ENCODE measurements at regions not wholly inside any gene's neighbourhood (a gene's known extent, or its start where the extent isn't known, plus 50 kb on each side); places are given as distances from the start of the nearest gene placed in this dataset.
A peak's percentile ranks its signal among the peaks of the same experiment; 100 is the strongest.
"Not testable (repeated sequence)": the region's sequence is repeated elsewhere in the genome, so short reads cannot be mapped to it uniquely, and the experiment has no call there.

DNA sequence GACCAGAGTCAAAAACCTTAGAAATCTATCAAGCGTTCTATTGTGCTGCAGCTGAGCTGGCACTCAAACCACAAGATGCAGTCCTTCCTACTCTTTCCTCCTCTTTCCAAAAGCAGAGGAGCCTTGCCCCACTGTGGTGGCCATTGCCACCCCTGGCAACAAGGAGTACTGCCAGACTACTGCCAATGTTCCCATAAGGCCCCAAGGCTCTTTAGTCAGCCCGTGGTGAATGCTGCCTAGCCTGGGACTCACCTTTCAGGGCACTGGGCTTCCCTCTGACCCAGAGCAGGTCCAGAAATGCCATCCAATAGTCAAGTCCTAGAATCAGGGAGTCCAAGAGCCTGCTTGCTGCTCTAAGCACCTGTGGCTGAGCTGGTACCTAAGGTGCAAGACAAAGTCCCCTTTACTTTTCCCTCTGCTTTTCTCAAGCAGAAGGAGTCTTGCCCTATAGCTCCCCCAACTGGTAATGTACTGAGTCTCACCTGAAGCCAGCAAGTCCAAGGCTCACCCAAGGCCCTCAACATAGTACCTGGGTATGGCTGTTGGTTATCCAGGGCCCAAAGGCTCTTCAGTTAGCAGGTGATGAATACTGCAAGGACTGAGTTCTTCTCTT lies 219.4 kb downstream of the ATPSCKMT start:
- ATAC-seq (ENCODE audit: low FRiP score), result no peak
- TF ChIP-seq, protein P1, sequence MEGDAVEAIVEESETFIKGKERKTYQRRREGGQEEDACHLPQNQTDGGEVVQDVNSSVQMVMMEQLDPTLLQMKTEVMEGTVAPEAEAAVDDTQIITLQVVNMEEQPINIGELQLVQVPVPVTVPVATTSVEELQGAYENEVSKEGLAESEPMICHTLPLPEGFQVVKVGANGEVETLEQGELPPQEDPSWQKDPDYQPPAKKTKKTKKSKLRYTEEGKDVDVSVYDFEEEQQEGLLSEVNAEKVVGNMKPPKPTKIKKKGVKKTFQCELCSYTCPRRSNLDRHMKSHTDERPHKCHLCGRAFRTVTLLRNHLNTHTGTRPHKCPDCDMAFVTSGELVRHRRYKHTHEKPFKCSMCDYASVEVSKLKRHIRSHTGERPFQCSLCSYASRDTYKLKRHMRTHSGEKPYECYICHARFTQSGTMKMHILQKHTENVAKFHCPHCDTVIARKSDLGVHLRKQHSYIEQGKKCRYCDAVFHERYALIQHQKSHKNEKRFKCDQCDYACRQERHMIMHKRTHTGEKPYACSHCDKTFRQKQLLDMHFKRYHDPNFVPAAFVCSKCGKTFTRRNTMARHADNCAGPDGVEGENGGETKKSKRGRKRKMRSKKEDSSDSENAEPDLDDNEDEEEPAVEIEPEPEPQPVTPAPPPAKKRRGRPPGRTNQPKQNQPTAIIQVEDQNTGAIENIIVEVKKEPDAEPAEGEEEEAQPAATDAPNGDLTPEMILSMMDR (IDR thresholded peaks at IDR 0.05), result no peak
- DNase-seq (ENCODE audit: low spot score), result no peak

DNA sequence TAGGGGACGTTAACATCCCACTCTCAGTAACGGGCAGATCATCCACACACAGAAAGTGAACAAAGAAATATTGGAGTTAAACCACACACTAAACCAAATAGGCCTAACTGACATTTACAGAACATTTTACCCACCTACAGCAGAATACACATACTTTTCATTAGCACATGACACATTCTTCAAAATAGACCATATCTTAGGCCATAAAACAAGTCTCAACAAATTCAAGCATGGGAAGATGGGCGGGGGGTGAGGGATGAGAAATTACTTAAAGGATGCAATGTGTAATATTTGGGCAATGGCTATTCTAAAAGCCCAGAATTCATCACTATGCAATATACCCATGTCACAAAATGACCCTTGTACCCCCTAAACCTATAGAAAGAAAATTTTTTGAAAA lies 226.2 kb downstream of the ATPSCKMT start:
- no peak for ATAC-seq (ENCODE audit: low FRiP score)
- TF ChIP-seq, protein P1 (IDR thresholded peaks at IDR 0.05), result no peak
- DNase-seq (ENCODE audit: low spot score), result no peak

DNA sequence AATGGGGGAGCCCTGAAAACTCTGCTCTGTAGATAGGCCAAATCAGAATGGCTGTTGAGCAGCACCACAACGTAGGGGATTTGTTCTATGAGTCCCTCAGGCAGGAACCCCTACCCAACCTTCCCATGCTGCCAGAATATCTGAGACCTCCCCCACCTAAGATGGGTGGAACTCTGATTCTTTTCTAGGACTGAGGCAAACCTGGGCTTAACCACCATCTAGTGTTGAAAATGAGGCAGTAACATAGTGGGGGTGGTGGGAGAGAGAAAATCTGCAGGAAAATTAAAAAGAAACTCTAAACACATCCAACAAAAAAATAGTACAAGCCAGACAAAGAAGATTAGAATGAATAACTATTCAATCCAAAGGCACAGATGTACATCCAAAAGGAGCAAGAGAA lies 228.4 kb downstream of the ATPSCKMT start:
- TF ChIP-seq, protein P1 (IDR thresholded peaks at IDR 0.05), result no peak
- DNase-seq (ENCODE audit: low spot score) (no peak), ATAC-seq (ENCODE audit: low FRiP score) (no peak)

DNA sequence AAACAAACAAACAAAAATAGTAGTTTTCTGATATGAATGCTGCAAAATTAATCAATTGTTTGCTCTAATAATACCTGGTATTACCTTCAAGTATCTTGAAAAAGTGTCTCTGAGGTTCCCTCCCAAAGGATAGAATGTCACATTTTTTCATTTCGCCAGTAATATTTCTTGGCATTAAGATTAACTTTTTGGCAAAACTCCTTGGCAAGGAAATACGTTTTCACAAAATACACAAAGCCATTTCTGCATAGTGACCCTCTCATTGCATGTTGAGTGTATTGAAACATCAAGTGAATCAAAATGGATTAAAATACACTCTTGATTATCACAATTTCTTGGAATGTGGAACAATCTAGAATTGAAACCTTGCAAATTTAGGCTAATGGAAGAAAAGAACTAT lies 230.5 kb downstream of the ATPSCKMT start:
- DNase-seq (ENCODE audit: low spot score), result no peak
- TF ChIP-seq, protein P1 (IDR thresholded peaks at IDR 0.05), result no peak
- no peak for ATAC-seq (ENCODE audit: low FRiP score)

DNA sequence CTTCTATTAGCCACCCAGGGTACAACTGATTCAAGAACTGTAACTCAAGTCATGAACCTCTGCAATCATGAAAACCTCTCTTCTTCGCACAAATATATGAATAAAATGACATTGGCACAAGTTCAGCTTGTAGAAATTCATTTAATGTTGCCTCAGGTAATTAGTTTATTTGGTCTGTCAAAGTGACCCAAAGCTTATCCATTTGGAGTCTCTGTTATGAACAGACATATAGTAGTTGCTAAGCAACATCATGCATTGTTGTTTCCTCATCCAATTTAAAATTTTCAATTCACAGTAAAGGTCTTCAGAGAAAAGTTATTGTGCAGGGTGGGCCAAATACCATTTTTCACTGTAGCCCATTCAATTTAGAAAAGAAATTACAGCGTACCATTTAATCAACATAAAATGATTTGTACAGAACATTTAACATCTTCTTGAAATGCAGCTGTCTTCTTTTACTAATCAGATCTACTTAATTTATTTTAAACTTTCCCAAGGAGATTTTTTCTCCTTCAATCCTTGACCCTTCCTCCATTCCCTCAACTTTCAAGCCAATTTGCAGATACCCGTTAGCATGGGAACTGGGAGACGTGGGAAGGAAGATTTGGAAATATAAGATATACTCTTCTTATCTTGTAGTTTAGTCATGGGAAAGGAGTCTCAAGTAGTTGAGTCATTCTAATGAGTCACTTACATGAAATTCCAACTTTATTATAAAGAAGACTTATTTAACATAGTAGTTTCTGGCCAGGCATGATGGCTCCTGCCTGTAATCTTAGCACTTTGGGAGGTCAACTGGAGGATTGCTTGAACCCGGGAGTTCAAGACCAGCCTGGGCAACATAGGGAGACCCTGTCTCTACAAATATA lies 231.3 kb downstream of the ATPSCKMT start:
- TF ChIP-seq, protein P1 (IDR thresholded peaks at IDR 0.05), result no peak
- ATAC-seq (ENCODE audit: low FRiP score) (peak; percentile 94), DNase-seq (ENCODE audit: low spot score) (no peak)

DNA sequence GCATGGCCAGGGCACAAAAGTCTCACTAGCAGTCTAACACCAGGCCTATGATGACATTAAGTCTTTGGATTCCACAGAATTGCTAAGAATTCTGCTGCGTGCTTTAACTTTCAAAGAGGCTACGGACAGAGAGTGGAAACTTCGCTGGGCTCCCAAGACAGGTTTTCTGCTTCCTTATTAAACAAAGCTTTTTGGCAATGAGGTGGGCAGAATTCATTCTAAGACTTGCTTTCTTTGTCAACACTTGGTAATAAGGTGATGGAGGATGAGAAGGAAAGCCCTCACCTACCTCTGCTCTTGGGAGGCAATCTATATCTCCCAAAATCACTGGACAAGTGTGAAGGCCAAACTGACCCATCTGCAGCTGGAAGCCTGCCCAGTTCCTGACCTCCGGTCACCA lies 231.9 kb downstream of the ATPSCKMT start:
- no peak for ATAC-seq (ENCODE audit: low FRiP score)
- no peak for DNase-seq (ENCODE audit: low spot score)
- TF ChIP-seq, protein P1 (IDR thresholded peaks at IDR 0.05), result no peak

DNA sequence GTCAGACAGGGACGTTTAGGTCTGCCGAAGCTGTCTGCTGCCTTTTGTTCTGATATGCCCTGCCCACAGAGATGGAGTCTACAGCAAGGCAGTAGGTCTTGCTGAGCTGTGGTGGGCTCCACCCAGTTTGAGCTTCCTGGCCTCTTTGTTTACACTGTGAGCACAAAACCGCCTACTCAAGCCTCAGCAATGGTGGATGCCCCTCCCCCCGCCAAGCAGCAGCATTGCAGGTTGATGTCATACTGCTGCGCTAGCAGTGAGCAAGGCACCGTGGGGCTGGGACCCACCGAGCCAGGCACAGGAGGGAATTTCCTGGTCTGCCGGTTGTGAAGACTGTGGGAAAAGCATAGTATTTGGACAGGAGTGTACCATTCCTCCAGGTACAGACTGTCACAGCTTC lies 233.1 kb downstream of the ATPSCKMT start:
- not testable (repeated sequence) for DNase-seq (ENCODE audit: low spot score); ATAC-seq (ENCODE audit: low FRiP score)

DNA sequence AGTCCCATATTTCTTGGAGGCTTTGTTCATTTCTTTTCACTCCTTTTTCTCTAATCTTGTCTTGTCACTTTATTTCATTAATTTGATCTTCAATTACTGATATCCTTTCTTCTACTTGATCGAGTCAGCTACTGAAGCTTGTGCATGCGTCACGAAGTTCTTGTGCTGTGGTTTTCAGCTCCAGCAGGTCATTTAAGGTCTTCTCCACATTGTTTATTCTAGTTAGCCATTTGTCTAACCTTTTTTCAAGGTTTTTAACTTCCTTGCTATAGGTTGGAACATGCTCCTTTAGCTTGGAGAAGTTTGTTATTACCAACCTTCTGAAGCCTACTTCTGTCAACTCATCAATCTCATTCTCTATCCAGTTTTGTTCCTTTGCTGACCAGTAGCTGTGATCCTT lies 234.0 kb downstream of the ATPSCKMT start:
- not testable (repeated sequence) for DNase-seq (ENCODE audit: low spot score); ATAC-seq (ENCODE audit: low FRiP score)

Data from omental fat pad (tissue), 3 donors.